Type B pancreatic cell (in vitro differentiated cells): ENCODE measurements at regions not wholly inside any gene's neighbourhood (a gene's known extent, or its start where the extent isn't known, plus 50 kb on each side); places are given as distances from the start of the nearest gene placed in this dataset.

Source experiments
- DNase-seq: peaks from one replicate; pipeline ENCODE4 v3.0.0; 2021; ENCODE audit warnings: mixed read lengths; ENCODE audit not compliant: unreplicated experiment; ENCODE audit errors: extremely low spot score
- H3K27ac Mint-ChIP-seq: 2 replicates; pipeline ENCODE4 v1.8.0; 2021; ENCODE audit warnings: mild to moderate bottlenecking, mixed read lengths
- H3K27me3 Mint-ChIP-seq: 2 replicates; pipeline ENCODE4 v1.8.0; 2021; ENCODE audit warnings: mixed read lengths
- H3K36me3 Mint-ChIP-seq: 2 replicates; pipeline ENCODE4 v1.8.0; 2021; ENCODE audit warnings: mixed read lengths
- H3K4me1 Mint-ChIP-seq: one replicate; pipeline ENCODE4 v1.8.0; 2021; ENCODE audit warnings: mixed read lengths; ENCODE audit not compliant: unreplicated experiment
- H3K4me3 Mint-ChIP-seq: 2 replicates; pipeline ENCODE4 v1.8.0; 2021; ENCODE audit warnings: mild to moderate bottlenecking, mixed read lengths
- H3K9me3 Mint-ChIP-seq: 2 replicates; pipeline ENCODE4 v1.8.0; 2021; ENCODE audit warnings: mixed read lengths
- CTCF ChIP-seq: fragments of 200-600 bp; sonication (generic); conservative IDR thresholded peaks from 2 replicates; pipeline ENCODE4 v1.5.0; 2021; ENCODE audit warnings: antibody characterized with exemption, mild to moderate bottlenecking

- DNase-seq = no peak
- no peak for TF ChIP-seq CTCF
- no peaks in the 10 kb centered on the region for H3K36me3 Mint-ChIP-seq
- H3K27ac Mint-ChIP-seq = no peak overlapping the region
- no peak overlapping the region for H3K4me3 Mint-ChIP-seq
- peaks cover 3% of the 10 kb centered on the region for H3K4me1 Mint-ChIP-seq
- no peaks in the 10 kb centered on the region for H3K27me3 Mint-ChIP-seq
- no peaks in the 10 kb centered on the region for H3K9me3 Mint-ChIP-seq
These were observed 126.4 kb downstream of the CEP57L1 start for GRCh38 chr6:109221543-109222195.
